ENCODE measurements at regions not wholly inside any gene's neighbourhood (a gene's known extent, or its start where the extent isn't known, plus 50 kb on each side); places are given as distances from the start of the nearest gene placed in this dataset.
"Not testable (repeated sequence)": the region's sequence is repeated elsewhere in the genome, so short reads cannot be mapped to it uniquely, and the experiment has no call there.

DNA sequence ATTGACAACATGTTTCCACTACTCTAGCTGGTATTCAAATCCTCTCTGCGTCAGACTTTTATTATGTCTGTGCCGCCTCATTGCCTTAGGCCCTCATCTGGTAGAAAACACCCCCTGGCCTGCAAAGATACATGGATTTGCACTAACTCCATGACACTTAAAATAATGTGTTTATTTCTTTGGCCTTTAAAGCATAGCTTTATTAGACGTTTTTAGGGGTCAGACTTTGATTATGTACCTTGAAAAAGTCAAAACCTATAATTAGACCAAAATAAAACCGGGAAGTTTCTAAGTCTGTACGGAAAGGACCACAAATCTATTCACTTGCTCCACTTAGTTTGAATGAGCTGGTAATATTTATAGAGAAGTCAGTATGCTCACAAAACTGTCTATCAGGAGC, 357.9 kb upstream of the NOX3 start:
- H3K27me3 ChIP-seq: no peaks in the 10 kb centered on the region
- DNase-seq (ENCODE audit: low read depth in 1 of 2, low spot score in 1 of 2): no peak
- TF ChIP-seq, protein P1, sequence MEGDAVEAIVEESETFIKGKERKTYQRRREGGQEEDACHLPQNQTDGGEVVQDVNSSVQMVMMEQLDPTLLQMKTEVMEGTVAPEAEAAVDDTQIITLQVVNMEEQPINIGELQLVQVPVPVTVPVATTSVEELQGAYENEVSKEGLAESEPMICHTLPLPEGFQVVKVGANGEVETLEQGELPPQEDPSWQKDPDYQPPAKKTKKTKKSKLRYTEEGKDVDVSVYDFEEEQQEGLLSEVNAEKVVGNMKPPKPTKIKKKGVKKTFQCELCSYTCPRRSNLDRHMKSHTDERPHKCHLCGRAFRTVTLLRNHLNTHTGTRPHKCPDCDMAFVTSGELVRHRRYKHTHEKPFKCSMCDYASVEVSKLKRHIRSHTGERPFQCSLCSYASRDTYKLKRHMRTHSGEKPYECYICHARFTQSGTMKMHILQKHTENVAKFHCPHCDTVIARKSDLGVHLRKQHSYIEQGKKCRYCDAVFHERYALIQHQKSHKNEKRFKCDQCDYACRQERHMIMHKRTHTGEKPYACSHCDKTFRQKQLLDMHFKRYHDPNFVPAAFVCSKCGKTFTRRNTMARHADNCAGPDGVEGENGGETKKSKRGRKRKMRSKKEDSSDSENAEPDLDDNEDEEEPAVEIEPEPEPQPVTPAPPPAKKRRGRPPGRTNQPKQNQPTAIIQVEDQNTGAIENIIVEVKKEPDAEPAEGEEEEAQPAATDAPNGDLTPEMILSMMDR (IDR thresholded peaks at IDR 0.05; ENCODE audit: low read depth, low read length): no peak
- no peaks in the 10 kb centered on the region for H3K4me1 ChIP-seq (ENCODE audit: low read depth)
- H3K4me3 ChIP-seq: no peak overlapping the region
- no peaks in the 10 kb centered on the region for H3K36me3 ChIP-seq
- no peaks in the 10 kb centered on the region for H3K9me3 ChIP-seq (ENCODE audit: low read depth)
- H3K27ac ChIP-seq: no peak overlapping the region

DNA sequence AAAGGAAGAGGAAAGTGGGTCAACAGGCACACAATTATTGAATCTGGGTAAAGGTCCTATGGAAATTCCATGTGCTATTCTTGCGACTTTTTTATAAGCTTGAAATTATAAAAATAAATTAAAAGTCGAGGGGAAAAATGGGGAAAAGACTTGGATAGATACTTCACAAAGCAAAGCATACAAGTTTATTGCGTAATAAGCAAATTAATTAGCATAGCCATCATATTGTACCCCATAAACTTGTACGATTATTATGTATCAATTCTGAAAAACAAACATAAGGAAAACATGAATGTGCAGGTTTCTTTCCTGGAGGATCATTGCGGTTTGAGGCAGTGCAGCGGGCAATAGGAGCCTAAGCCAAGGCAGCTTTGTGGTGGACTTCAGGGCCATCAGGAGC, 351.6 kb upstream of the NOX3 start:
- Histone ChIP-seq H3K27ac (no peak overlapping the region), H3K27me3 (no peaks in the 10 kb centered on the region), H3K4me3 (no peak overlapping the region), H3K36me3 (no peaks in the 10 kb centered on the region), H3K9me3 (ENCODE audit: low read depth) (no peaks in the 10 kb centered on the region), H3K4me1 (ENCODE audit: low read depth) (no peaks in the 10 kb centered on the region)
- TF ChIP-seq, protein P1 (IDR thresholded peaks at IDR 0.05; ENCODE audit: low read depth, low read length): no peak
- DNase-seq (ENCODE audit: low read depth in 1 of 2, low spot score in 1 of 2): no peak

DNA sequence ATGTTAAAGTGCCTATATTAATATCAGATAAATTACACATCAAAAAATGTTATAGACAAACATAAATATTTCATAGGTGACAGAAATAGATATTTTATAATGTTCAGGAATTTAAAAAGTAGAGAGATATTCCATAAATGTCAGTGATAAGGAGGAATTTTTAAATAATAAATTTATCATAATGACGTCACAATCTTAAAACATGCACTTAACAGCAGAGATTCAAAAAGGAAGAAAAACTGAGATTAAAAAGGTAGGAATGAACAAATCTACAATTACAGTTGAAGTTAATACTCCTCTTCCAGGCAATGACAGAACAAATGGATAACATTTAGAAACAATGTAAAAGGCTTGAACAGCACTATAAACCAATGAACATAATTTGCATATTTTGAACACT, 345.4 kb upstream of the NOX3 start:
- no peak for DNase-seq (ENCODE audit: low read depth in 1 of 2, low spot score in 1 of 2)
- no peaks in the 10 kb centered on the region for H3K36me3 ChIP-seq
- H3K27ac ChIP-seq: no peak overlapping the region
- H3K4me1 ChIP-seq (ENCODE audit: low read depth): no peaks in the 10 kb centered on the region
- H3K27me3 ChIP-seq: no peaks in the 10 kb centered on the region
- TF ChIP-seq, protein P1 (IDR thresholded peaks at IDR 0.05; ENCODE audit: low read depth, low read length): no peak
- no peak overlapping the region for H3K4me3 ChIP-seq
- H3K9me3 ChIP-seq (ENCODE audit: low read depth): no peaks in the 10 kb centered on the region

DNA sequence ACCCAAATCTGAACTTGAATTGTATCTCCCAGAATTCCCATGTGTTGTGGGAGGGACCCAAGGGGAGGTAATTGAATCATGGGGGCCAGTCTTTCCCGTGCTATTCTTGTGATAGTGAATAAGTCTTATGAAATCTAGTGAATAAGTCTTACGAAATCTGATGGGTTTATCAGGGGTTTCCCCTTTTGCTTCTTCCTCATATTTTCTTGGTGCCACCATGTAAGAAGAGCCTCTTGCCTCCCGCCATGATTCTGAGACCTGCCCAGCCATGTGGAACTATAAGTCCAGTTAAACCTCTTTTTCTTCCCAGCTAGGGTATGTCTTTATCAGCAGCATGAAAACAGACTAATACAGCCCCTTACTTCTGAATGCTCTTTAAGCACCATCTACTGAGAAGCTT, 343.2 kb upstream of the NOX3 start:
- not testable (repeated sequence) for H3K27ac ChIP-seq; H3K9me3 ChIP-seq (ENCODE audit: low read depth); H3K27me3 ChIP-seq; H3K4me1 ChIP-seq (ENCODE audit: low read depth); H3K36me3 ChIP-seq; H3K4me3 ChIP-seq; DNase-seq (ENCODE audit: low read depth in 1 of 2, low spot score in 1 of 2)

DNA sequence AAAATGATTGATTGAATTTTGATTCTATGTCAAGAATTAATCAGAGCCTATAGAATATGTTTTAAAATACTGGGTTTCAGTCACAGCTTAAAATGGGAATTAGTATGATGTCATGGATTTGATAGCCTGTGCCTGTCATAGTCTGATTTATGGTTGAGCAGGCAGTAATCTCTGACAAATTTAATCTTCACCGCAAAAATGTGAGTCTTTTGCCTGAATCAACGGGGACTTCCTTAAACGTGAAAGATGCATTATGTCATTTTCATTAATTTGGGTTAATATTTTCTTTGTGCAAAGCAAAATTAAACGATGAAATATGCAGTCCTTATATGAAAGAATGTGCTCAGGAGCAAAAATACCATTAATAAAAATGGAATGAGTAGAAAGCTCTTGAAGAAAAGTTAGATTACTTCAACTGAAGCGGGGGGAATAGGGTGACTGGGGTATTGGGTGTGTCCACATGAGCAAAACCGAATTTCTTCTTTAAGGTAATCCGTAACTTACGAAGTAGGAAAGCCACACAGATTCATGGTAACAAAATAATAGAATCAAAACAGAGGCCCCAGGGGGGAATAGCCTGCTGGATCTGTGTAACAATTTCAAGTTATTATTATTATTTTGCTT, 339.6 kb upstream of the NOX3 start:
- H3K27ac ChIP-seq: no peak overlapping the region
- TF ChIP-seq, protein P1 (IDR thresholded peaks at IDR 0.05; ENCODE audit: low read depth, low read length): no peak
- no peak overlapping the region for H3K4me3 ChIP-seq
- no peaks in the 10 kb centered on the region for H3K4me1 ChIP-seq (ENCODE audit: low read depth)
- H3K9me3 ChIP-seq (ENCODE audit: low read depth): no peaks in the 10 kb centered on the region
- H3K36me3 ChIP-seq: no peaks in the 10 kb centered on the region
- H3K27me3 ChIP-seq: no peaks in the 10 kb centered on the region
- DNase-seq (ENCODE audit: low read depth in 1 of 2, low spot score in 1 of 2): peak in 1 of 2 donors; percentile 21

DNA sequence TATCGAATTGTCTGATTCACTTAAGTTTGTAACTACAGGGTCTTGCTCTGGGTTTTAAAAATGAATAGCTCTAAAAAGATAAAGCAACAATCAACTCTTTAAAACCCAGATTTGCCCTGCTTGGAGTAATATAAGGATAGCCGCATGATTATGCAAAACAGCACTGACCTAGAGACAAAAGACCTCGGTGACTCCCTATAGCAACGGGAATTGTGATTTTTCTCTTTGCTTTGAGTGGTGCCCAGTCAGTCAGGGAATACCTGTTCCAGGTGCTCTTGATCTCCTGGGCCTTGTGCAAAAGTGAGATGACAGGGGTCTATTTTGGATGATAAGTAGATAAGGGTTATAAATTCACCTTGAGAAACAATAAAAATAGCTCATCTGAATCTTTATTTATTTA, 336.3 kb upstream of the NOX3 start:
- TF ChIP-seq, protein P1 (IDR thresholded peaks at IDR 0.05; ENCODE audit: low read depth, low read length): no peak
- Histone ChIP-seq H3K27me3 (no peaks in the 10 kb centered on the region), H3K9me3 (ENCODE audit: low read depth) (no peaks in the 10 kb centered on the region)

More for the DNA sequence above, 336.3 kb upstream of the NOX3 start:
- Histone ChIP-seq H3K4me1 (ENCODE audit: low read depth) (no peaks in the 10 kb centered on the region), H3K36me3 (no peaks in the 10 kb centered on the region), H3K27ac (no peak overlapping the region), H3K4me3 (no peak overlapping the region)
- DNase-seq (ENCODE audit: low read depth in 1 of 2, low spot score in 1 of 2): no peak
